ENCODE measurements at regions not wholly inside any gene's neighbourhood (a gene's known extent, or its start where the extent isn't known, plus 50 kb on each side); places are given as distances from the start of the nearest gene placed in this dataset.

GRCh38 chr4:129543299-129543698 is 447.3 kb downstream of the C4orf33 start:
- ChIA-PET CTCF (no interaction called here), POLR2A (no interaction called here)
- Mint-ChIP-seq H3K4me1 (ENCODE audit: low read depth) (no peaks in the 10 kb centered on the region), H3K36me3 (ENCODE audit: low read depth) (no peaks in the 10 kb centered on the region), H3K4me3 (no peak overlapping the region), H3K27me3 (ENCODE audit: low read depth) (peaks cover 2% of the 10 kb centered on the region), H3K9me3 (ENCODE audit: insufficient read depth) (no peaks in the 10 kb centered on the region), H3K27ac (no peak overlapping the region)
- no peak for DNase-seq
- no peak for ATAC-seq

GRCh38 chr4:129545599-129546278 is 449.8 kb downstream of the C4orf33 start:
- H3K27ac Mint-ChIP-seq: no peak overlapping the region
- ATAC-seq (no peak), DNase-seq (no peak)
- H3K36me3 Mint-ChIP-seq (ENCODE audit: low read depth): no peaks in the 10 kb centered on the region
- H3K27me3 Mint-ChIP-seq (ENCODE audit: low read depth): no peaks in the 10 kb centered on the region
- no peaks in the 10 kb centered on the region for H3K4me1 Mint-ChIP-seq (ENCODE audit: low read depth)
- ChIA-PET CTCF (no interaction called here), POLR2A (no interaction called here)
- no peaks in the 10 kb centered on the region for H3K9me3 Mint-ChIP-seq (ENCODE audit: insufficient read depth)
- no peak overlapping the region for H3K4me3 Mint-ChIP-seq

GRCh38 chr4:129546531-129546930 is 450.6 kb downstream of the C4orf33 start:
- no peaks in the 10 kb centered on the region for H3K9me3 Mint-ChIP-seq (ENCODE audit: insufficient read depth)

GRCh38 chr4:129550281-129550785 is 454.4 kb downstream of the C4orf33 start:
- CTCF ChIA-PET: no interaction called here
- Mint-ChIP-seq H3K9me3 (ENCODE audit: insufficient read depth) (no peaks in the 10 kb centered on the region), H3K4me1 (ENCODE audit: low read depth) (no peaks in the 10 kb centered on the region), H3K27ac (no peak overlapping the region), H3K4me3 (no peak overlapping the region), H3K36me3 (ENCODE audit: low read depth) (no peaks in the 10 kb centered on the region), H3K27me3 (ENCODE audit: low read depth) (no peaks in the 10 kb centered on the region)
- POLR2A ChIA-PET: no interaction called here
- DNase-seq (no peak), ATAC-seq (no peak)

More at GRCh38 chr4:129546531-129546930, 450.6 kb downstream of the C4orf33 start:
- no peak overlapping the region for H3K4me3 Mint-ChIP-seq
- DNase-seq (no peak), ATAC-seq (no peak)
- no peaks in the 10 kb centered on the region for H3K36me3 Mint-ChIP-seq (ENCODE audit: low read depth)
- H3K4me1 Mint-ChIP-seq (ENCODE audit: low read depth): no peaks in the 10 kb centered on the region
- ChIA-PET CTCF (no interaction called here), POLR2A (no interaction called here)
- H3K27ac Mint-ChIP-seq: no peak overlapping the region
- no peaks in the 10 kb centered on the region for H3K27me3 Mint-ChIP-seq (ENCODE audit: low read depth)

GRCh38 chr4:129561280-129561679 is 465.3 kb downstream of the C4orf33 start:
- Mint-ChIP-seq H3K36me3 (ENCODE audit: low read depth) (no peaks in the 10 kb centered on the region), H3K27ac (no peak overlapping the region), H3K4me1 (ENCODE audit: low read depth) (no peaks in the 10 kb centered on the region), H3K27me3 (ENCODE audit: low read depth) (no peaks in the 10 kb centered on the region), H3K4me3 (no peak overlapping the region), H3K9me3 (ENCODE audit: insufficient read depth) (no peaks in the 10 kb centered on the region)
- ATAC-seq (no peak), DNase-seq (no peak)
- ChIA-PET POLR2A (no interaction called here), CTCF (no interaction called here)

GRCh38 chr4:129561886-129562671 is 466.1 kb downstream of the C4orf33 start:
- no peak for ATAC-seq
- H3K4me3 Mint-ChIP-seq: no peak overlapping the region
- ChIA-PET CTCF (no interaction called here), POLR2A (no interaction called here)
- H3K9me3 Mint-ChIP-seq (ENCODE audit: insufficient read depth): no peaks in the 10 kb centered on the region
- no peaks in the 10 kb centered on the region for H3K36me3 Mint-ChIP-seq (ENCODE audit: low read depth)
- no peaks in the 10 kb centered on the region for H3K4me1 Mint-ChIP-seq (ENCODE audit: low read depth)
- no peaks in the 10 kb centered on the region for H3K27me3 Mint-ChIP-seq (ENCODE audit: low read depth)
- no peak for DNase-seq
- H3K27ac Mint-ChIP-seq: no peak overlapping the region

GRCh38 chr4:129565214-129565613 is 469.3 kb downstream of the C4orf33 start:
- H3K4me1 Mint-ChIP-seq (ENCODE audit: low read depth): no peaks in the 10 kb centered on the region
- CTCF ChIA-PET: no interaction called here
- no peak for ATAC-seq
- no peaks in the 10 kb centered on the region for H3K9me3 Mint-ChIP-seq (ENCODE audit: insufficient read depth)
- H3K27ac Mint-ChIP-seq: no peak overlapping the region
- H3K4me3 Mint-ChIP-seq: no peak overlapping the region
- DNase-seq: no peak
- H3K27me3 Mint-ChIP-seq (ENCODE audit: low read depth): no peaks in the 10 kb centered on the region
- no peaks in the 10 kb centered on the region for H3K36me3 Mint-ChIP-seq (ENCODE audit: low read depth)
- POLR2A ChIA-PET: no interaction called here

GRCh38 chr4:129570326-129570725 is 474.4 kb downstream of the C4orf33 start:
- Mint-ChIP-seq H3K27me3 (ENCODE audit: low read depth) (no peaks in the 10 kb centered on the region), H3K4me1 (ENCODE audit: low read depth) (no peaks in the 10 kb centered on the region), H3K36me3 (ENCODE audit: low read depth) (no peaks in the 10 kb centered on the region), H3K27ac (no peak overlapping the region), H3K4me3 (no peak overlapping the region), H3K9me3 (ENCODE audit: insufficient read depth) (no peaks in the 10 kb centered on the region)
- ChIA-PET POLR2A (no interaction called here), CTCF (no interaction called here)
- ATAC-seq: no peak
- DNase-seq: no peak

GRCh38 chr4:129578336-129578735 is 482.4 kb downstream of the C4orf33 start:
- no peak overlapping the region for H3K27ac Mint-ChIP-seq
- no peaks in the 10 kb centered on the region for H3K27me3 Mint-ChIP-seq (ENCODE audit: low read depth)
- H3K9me3 Mint-ChIP-seq (ENCODE audit: insufficient read depth): peaks cover 4% of the 10 kb centered on the region
- no peaks in the 10 kb centered on the region for H3K4me1 Mint-ChIP-seq (ENCODE audit: low read depth)
- ChIA-PET CTCF (no interaction called here), POLR2A (no interaction called here)
- DNase-seq: no peak
- no peaks in the 10 kb centered on the region for H3K36me3 Mint-ChIP-seq (ENCODE audit: low read depth)
- ATAC-seq: no peak
- H3K4me3 Mint-ChIP-seq: no peak overlapping the region

GRCh38 chr4:129581305-129581704 is 485.4 kb downstream of the C4orf33 start:
- Mint-ChIP-seq H3K27me3 (ENCODE audit: low read depth) (no peaks in the 10 kb centered on the region), H3K4me1 (ENCODE audit: low read depth) (no peaks in the 10 kb centered on the region), H3K4me3 (no peak overlapping the region), H3K9me3 (ENCODE audit: insufficient read depth) (peaks cover 4% of the 10 kb centered on the region), H3K36me3 (ENCODE audit: low read depth) (no peaks in the 10 kb centered on the region), H3K27ac (no peak overlapping the region)
- ChIA-PET CTCF (no interaction called here), POLR2A (no interaction called here)
- ATAC-seq (no peak), DNase-seq (no peak)

GRCh38 chr4:129583868-129584267 is 487.9 kb downstream of the C4orf33 start:
- H3K27ac Mint-ChIP-seq: no peak overlapping the region
- POLR2A ChIA-PET: no interaction called here
- H3K4me1 Mint-ChIP-seq (ENCODE audit: low read depth): no peaks in the 10 kb centered on the region
- CTCF ChIA-PET: no interaction called here
- H3K4me3 Mint-ChIP-seq: no peak overlapping the region
- ATAC-seq: no peak
- no peaks in the 10 kb centered on the region for H3K36me3 Mint-ChIP-seq (ENCODE audit: low read depth)
- peaks cover 4% of the 10 kb centered on the region for H3K9me3 Mint-ChIP-seq (ENCODE audit: insufficient read depth)
- no peaks in the 10 kb centered on the region for H3K27me3 Mint-ChIP-seq (ENCODE audit: low read depth)
- no peak for DNase-seq

- ChIA-PET POLR2A (no interaction called here), CTCF (no interaction called here)
- H3K27me3 Mint-ChIP-seq (ENCODE audit: low read depth): no peaks in the 10 kb centered on the region
- DNase-seq: no peak
- no peak for ATAC-seq
- H3K27ac Mint-ChIP-seq: no peak overlapping the region
- H3K9me3 Mint-ChIP-seq (ENCODE audit: insufficient read depth): no peaks in the 10 kb centered on the region
- no peak overlapping the region for H3K4me3 Mint-ChIP-seq
- no peaks in the 10 kb centered on the region for H3K36me3 Mint-ChIP-seq (ENCODE audit: low read depth)
- no peaks in the 10 kb centered on the region for H3K4me1 Mint-ChIP-seq (ENCODE audit: low read depth)
These were observed 502.6 kb downstream of the C4orf33 start for GRCh38 chr4:129598582-129598981.
